NT2/D1 (cell line): ENCODE measurements at regions not wholly inside any gene's neighbourhood (a gene's known extent, or its start where the extent isn't known, plus 50 kb on each side); places are given as distances from the start of the nearest gene placed in this dataset.

Experiments
- DNase-seq: peaks from one replicate; pipeline ENCODE4 v3.0.0-alpha.2; 2011; ENCODE audit warnings: low read depth, low spot score
- H3K27me3 ChIP-seq: 2 replicates; pipeline ENCODE4 v1.6.0; 2011; ENCODE audit warnings: mild to moderate bottlenecking; ENCODE audit not compliant: insufficient read length, insufficient read depth
- H3K36me3 ChIP-seq: 2 replicates; pipeline ENCODE4 v1.6.1; 2011; ENCODE audit warnings: mild to moderate bottlenecking, low read length, mixed read lengths; ENCODE audit not compliant: insufficient read depth, insufficient read length
- H3K4me1 ChIP-seq: 2 replicates; pipeline ENCODE4 v1.5.1; 2011; ENCODE audit not compliant: insufficient read depth, insufficient read length
- H3K4me3 ChIP-seq: 2 replicates; pipeline ENCODE4 v1.5.1; 2011; ENCODE audit warnings: low read depth; ENCODE audit not compliant: insufficient read length
- H3K9ac ChIP-seq: 2 replicates; pipeline ENCODE4 v1.6.0; 2011; ENCODE audit warnings: low read depth; ENCODE audit not compliant: insufficient read length
- H3K9me3 ChIP-seq: 2 replicates; pipeline ENCODE4 v1.5.1; 2011; ENCODE audit warnings: mild to moderate bottlenecking, low read length; ENCODE audit not compliant: insufficient read depth
- SUZ12 ChIP-seq: IDR thresholded peaks from 2 replicates; pipeline ENCODE4 v1.6.1; 2011; ENCODE audit not compliant: insufficient read length, insufficient read depth; ENCODE audit errors: extremely low read depth
- YY1 ChIP-seq: IDR thresholded peaks from 2 replicates; pipeline ENCODE4 v1.6.1; 2011; ENCODE audit not compliant: insufficient read length, insufficient read depth
- ZNF274 ChIP-seq: IDR thresholded peaks from 2 replicates; pipeline ENCODE4 v1.6.1; 2011; ENCODE audit warnings: mild to moderate bottlenecking, low read depth, low read length

DNA sequence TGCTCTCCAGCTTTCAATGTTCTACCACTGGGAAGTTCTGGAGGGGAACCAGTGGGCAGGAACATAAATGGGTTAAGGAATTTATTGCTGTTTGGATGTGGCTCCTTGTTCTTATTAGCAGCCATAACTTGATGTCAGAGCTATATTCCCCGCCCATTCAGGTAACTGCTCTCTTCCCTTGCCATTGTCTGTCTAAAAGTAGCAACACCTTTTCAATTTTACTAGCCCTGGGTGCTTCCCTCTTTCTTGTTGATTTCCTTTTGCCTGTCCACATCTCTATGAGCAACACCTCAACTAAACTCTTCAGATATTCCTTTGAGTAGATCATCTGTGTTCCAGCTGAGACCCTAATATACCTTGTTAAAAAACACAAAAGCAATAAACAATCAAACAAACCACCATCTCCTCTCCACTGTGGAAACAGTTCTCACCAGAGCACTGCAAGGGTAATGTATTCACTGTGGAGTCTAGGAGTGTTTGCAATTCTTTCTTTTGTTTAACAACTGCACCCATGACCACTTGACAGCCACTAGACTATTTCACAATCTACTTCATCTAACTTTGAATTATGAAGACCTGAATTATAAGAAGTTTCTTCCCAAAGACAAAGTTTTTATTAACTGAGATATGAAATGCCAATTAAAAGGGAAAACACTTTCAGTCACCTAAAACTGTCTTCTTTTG, 436.7 kb downstream of the IPMK start:
- H3K9me3 ChIP-seq = no peaks in the 10 kb centered on the region

DNA sequence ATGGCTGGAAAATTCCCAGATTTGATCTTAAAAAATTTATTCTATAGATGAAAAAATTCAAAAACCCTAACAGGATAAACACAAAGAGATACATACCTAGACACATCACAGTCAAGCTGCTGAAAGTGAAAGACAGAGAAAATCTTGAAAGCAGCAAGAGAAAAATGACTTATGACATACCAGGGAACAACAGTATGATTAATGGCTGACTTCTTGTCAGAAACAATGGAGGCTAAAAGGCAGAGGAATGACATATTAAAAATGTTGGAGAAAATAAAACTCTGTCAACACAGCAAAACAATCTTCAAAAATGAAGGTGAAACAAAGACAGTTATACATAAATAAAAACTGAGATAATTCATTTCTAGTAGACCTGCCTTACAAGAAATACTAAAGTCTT, 442.7 kb downstream of the IPMK start:
- no peaks in the 10 kb centered on the region for H3K27me3 ChIP-seq
- H3K9me3 ChIP-seq = no peaks in the 10 kb centered on the region
- no peaks in the 10 kb centered on the region for H3K4me1 ChIP-seq
- TF ChIP-seq ZNF274 = no peak
- DNase-seq = no peak
- H3K9ac ChIP-seq = no peak overlapping the region
- H3K4me3 ChIP-seq = no peak overlapping the region
- no peaks in the 10 kb centered on the region for H3K36me3 ChIP-seq

More for the DNA sequence above, 436.7 kb downstream of the IPMK start:
- H3K36me3 ChIP-seq = no peaks in the 10 kb centered on the region
- H3K4me3 ChIP-seq = no peak overlapping the region
- no peak overlapping the region for H3K9ac ChIP-seq
- DNase-seq = no peak
- H3K27me3 ChIP-seq = no peaks in the 10 kb centered on the region
- no peak for TF ChIP-seq YY1
- no peak for TF ChIP-seq ZNF274
- TF ChIP-seq SUZ12 = no peak
- H3K4me1 ChIP-seq = no peaks in the 10 kb centered on the region

DNA sequence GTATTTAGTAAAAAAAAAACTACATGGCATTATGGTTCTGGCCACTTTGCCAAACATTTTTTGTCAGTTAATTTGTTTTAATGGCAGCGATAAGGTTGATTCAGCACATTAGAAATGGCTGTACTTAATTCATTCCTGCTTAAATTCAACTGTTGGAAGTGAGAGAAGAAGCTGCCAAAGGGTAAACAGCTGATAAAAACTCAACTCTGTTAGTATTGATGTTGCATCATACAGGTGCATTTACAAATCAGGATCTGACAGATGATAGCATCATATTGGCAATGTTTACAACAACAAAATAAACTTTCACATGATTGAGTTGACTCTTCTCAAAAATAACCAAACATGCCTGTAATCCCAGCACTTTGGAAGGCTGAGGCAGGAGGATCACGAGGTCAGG, 444.3 kb downstream of the IPMK start:
- no peaks in the 10 kb centered on the region for H3K4me1 ChIP-seq
- H3K27me3 ChIP-seq = no peaks in the 10 kb centered on the region
- no peak for DNase-seq
- no peak for TF ChIP-seq ZNF274
- TF ChIP-seq SUZ12 = no peak
- no peak overlapping the region for H3K9ac ChIP-seq
- no peaks in the 10 kb centered on the region for H3K36me3 ChIP-seq
- H3K4me3 ChIP-seq = no peak overlapping the region
- H3K9me3 ChIP-seq = no peaks in the 10 kb centered on the region

DNA sequence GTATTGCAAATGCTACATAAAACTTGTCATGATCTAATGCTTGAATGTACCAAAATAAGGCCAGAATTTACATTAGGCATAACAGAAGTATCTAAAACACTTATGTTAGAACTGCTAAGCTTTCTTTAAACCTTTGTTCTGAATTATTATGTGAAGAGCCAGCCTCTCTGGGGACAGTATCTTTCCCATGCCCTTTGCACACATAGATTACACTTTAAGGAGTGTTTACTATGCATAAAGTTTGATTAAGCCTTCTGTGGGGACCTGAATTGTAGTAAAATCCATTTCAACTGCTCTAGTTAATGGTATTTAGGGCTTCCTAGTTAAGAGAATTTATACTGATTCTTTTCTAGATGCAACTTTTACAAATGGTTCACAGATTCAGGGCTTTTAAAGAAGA, 444.7 kb downstream of the IPMK start:
- Histone ChIP-seq H3K36me3 (no peaks in the 10 kb centered on the region), H3K9ac (no peak overlapping the region), H3K4me3 (no peak overlapping the region), H3K9me3 (no peaks in the 10 kb centered on the region), H3K27me3 (no peaks in the 10 kb centered on the region), H3K4me1 (no peaks in the 10 kb centered on the region)
- DNase-seq = no peak
- TF ChIP-seq YY1 = no peak
- TF ChIP-seq ZNF274 = no peak
- no peak for TF ChIP-seq SUZ12

DNA sequence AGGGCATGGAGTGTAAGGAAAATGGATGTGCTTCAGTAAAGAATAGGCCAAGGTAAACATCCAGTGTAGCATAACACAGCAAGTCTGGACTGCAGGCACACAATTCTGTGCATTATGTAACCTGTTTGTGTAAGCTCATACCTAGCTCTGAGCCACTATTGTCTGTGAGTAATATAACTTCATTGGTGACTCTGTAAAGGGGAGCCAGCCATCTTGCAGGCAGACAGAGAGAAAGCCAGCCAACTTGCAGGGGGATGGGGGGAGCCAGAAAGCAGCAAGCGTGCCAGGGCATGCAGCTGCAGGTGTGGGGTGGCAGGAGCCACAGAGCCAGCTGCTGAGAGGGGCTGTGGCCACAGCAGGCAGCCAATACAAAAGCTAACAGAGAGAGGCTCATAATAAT, 449.2 kb downstream of the IPMK start:
- H3K36me3 ChIP-seq = no peaks in the 10 kb centered on the region
- H3K9ac ChIP-seq = no peak overlapping the region
- no peaks in the 10 kb centered on the region for H3K9me3 ChIP-seq
- H3K4me1 ChIP-seq = no peaks in the 10 kb centered on the region
- H3K27me3 ChIP-seq = no peaks in the 10 kb centered on the region
- H3K4me3 ChIP-seq = no peak overlapping the region
- TF ChIP-seq SUZ12 = no peak
- no peak for TF ChIP-seq YY1
- TF ChIP-seq ZNF274 = no peak
- DNase-seq = no peak

DNA sequence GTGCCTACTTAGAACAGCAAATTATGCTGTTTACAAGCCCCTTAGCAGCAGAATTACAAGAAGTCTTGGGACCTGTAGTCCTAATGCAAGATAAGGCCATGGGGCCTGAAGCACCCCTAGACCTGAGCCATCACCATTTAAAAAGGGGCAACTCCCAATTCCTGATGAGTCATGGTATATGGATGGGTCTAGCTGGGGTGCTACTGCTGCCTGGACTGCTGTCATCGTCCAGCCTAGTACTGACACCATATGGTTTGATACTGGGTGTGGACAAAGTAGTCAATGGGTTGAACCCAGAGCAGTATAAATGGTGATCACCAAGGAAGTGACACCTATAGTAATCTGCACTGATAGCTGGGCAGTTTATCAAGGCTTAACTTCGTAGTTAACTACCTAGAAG, 450.0 kb downstream of the IPMK start:
- Histone ChIP-seq H3K4me3 (no peak overlapping the region), H3K9me3 (no peaks in the 10 kb centered on the region), H3K4me1 (no peaks in the 10 kb centered on the region), H3K36me3 (no peaks in the 10 kb centered on the region), H3K9ac (no peak overlapping the region), H3K27me3 (no peaks in the 10 kb centered on the region)
- DNase-seq = no peak
- TF ChIP-seq SUZ12 = no peak
- TF ChIP-seq YY1 = no peak
- no peak for TF ChIP-seq ZNF274

DNA sequence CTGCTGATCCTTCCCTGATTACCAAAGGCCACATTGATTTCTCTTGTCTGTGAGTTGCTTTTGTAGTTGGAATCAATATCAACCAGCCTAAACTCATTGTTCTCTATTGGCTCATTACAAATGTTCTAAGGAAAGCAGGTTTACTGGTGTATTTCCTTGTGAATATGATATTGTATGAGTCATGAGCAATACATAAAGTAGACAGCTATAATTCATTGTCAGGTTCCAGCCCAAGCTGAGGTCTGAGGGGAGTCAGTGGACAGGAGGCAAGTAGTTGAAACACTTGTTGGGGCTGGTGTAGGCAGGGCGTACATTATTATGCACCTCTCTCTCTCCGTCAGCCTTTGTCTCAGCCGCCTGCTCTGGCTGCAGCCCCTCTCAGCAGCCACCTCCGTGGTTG, 451.7 kb downstream of the IPMK start:
- H3K4me3 ChIP-seq = no peak overlapping the region
- H3K9ac ChIP-seq = no peak overlapping the region
- H3K27me3 ChIP-seq = no peaks in the 10 kb centered on the region
- DNase-seq = no peak
- TF ChIP-seq ZNF274 (no peak), SUZ12 (no peak), YY1 (no peak)
- no peaks in the 10 kb centered on the region for H3K9me3 ChIP-seq
- H3K4me1 ChIP-seq = no peaks in the 10 kb centered on the region
- no peaks in the 10 kb centered on the region for H3K36me3 ChIP-seq

DNA sequence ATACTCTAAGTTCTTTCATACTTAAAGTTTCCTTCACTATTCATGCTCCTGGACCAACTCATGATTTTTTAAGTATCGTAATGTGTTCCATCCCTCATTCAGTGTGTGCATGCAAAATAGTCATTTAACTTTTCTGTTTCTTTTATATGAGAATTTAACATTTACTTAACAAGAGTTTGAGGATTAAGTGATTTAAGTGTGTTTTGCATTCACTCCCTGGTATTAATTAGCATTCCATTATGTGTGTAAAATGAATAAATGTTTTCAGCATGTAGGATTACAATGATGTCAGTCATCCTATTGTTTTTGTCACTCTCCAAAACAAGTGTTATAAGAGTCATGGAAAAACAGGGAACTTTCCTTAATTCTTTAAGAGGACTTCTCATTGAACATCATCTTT, 457.7 kb downstream of the IPMK start:
- Histone ChIP-seq H3K4me3 (no peak overlapping the region), H3K9me3 (no peaks in the 10 kb centered on the region), H3K36me3 (no peaks in the 10 kb centered on the region), H3K9ac (no peak overlapping the region), H3K4me1 (no peaks in the 10 kb centered on the region), H3K27me3 (no peaks in the 10 kb centered on the region)
- TF ChIP-seq YY1 = no peak
- no peak for TF ChIP-seq SUZ12
- TF ChIP-seq ZNF274 = no peak
- no peak for DNase-seq
